ENCODE measurements at regions not wholly inside any gene's neighbourhood (a gene's known extent, or its start where the extent isn't known, plus 50 kb on each side); places are given as distances from the start of the nearest gene placed in this dataset.

DNA sequence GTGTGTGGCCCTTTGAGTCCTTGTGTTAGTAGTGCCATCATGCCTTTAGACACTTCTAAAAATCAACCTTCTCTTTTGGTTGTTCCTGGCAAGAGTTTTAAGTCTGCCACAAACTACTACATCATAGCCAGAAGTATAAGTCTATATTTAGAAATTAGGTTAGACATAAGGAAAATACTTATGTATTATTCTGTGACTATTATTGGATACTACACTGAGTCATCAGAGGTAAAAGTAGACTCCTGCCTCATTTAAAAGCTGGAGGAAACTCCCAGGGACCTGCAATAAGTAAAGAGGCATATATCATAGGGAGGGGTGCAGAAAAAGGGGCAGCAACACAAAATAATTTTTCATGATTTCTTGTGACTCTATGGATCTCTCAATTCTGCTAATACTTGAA lies 99.4 kb upstream of the OSR1 start:
- Mint-ChIP-seq H3K4me1 (ENCODE audit: insufficient read depth, unreplicated experiment) (no peaks in the 10 kb centered on the region), H3K27me3 (ENCODE audit: insufficient read depth, unreplicated experiment) (no peaks in the 10 kb centered on the region), H3K36me3 (ENCODE audit: insufficient read depth, unreplicated experiment) (no peaks in the 10 kb centered on the region), H3K4me3 (ENCODE audit: unreplicated experiment) (no peak overlapping the region), H3K9me3 (ENCODE audit: unreplicated experiment) (peaks cover 18% of the 10 kb centered on the region), H3K27ac (ENCODE audit: low read depth, unreplicated experiment) (no peak overlapping the region)
- ChIA-PET CTCF (interaction anchor here (0.7 kb wide), 1 partner anchor 11 kb away, joined by 3 read pairs; no protein-coding TSS in a partner anchor), POLR2A (interaction anchor here (1.7 kb wide), 1 partner anchor 110 kb away, joined by 3 read pairs; no protein-coding TSS in a partner anchor)
- DNase-seq (ENCODE audit: unreplicated experiment), result no peak
- TF ChIP-seq, protein P1, sequence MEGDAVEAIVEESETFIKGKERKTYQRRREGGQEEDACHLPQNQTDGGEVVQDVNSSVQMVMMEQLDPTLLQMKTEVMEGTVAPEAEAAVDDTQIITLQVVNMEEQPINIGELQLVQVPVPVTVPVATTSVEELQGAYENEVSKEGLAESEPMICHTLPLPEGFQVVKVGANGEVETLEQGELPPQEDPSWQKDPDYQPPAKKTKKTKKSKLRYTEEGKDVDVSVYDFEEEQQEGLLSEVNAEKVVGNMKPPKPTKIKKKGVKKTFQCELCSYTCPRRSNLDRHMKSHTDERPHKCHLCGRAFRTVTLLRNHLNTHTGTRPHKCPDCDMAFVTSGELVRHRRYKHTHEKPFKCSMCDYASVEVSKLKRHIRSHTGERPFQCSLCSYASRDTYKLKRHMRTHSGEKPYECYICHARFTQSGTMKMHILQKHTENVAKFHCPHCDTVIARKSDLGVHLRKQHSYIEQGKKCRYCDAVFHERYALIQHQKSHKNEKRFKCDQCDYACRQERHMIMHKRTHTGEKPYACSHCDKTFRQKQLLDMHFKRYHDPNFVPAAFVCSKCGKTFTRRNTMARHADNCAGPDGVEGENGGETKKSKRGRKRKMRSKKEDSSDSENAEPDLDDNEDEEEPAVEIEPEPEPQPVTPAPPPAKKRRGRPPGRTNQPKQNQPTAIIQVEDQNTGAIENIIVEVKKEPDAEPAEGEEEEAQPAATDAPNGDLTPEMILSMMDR (IDR thresholded peaks at IDR 0.05; ENCODE audit: unreplicated experiment), result no peak
- intact Hi-C loops (cut with micrococcal nuclease), result no loop called here
- BruUV-seq (replicated peaks), result no TSS peak

DNA sequence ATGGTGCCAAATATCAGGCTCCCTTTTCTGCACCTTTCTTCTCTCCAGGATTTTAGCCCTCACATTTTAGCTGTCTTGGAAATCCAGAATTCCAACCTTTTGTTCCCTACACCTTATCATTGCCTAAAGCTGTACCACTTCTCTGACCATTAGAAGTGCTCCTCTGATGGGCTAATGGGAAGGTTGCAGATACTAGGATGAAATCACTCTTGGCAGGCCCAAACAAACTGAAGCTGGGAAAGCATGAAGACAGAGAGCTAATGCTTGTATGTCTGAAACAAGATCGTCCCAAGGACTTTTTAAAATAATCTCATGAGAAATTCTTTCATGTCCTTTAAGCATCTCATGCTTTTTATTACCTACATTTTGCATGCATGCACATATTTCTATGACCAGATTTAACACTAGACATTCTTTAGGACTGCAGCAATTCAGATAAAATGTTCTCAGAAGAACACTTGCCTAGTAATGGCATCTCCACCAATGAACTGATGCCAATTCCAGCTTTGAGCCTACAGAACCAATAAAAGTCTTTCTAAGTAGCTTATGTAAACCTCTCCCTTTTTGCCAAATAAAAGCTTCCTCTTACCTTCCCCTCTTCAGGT lies 98.4 kb upstream of the OSR1 start:
- TF ChIP-seq, protein P1 (IDR thresholded peaks at IDR 0.05; ENCODE audit: unreplicated experiment), result no peak

DNA sequence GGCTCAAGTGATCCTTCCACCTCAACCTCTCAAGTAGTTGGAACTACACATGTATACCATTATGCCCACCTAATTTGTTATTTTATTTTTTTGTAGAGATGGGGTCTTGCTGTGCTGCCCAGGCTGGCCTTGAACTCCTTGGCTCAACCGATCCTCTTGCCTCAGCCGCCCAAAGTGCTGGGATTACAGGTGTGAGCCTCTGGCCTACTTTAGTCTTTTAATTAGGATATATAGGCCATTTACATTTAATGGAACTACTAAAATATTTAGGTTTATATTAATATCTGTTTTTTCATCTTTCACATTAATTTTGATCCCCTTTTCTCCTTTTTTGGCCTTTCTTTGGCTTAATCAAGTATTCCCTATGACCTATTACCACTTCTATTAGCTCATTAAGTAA lies 95.7 kb upstream of the OSR1 start:
- Mint-ChIP-seq H3K27me3 (ENCODE audit: insufficient read depth, unreplicated experiment) (no peaks in the 10 kb centered on the region), H3K36me3 (ENCODE audit: insufficient read depth, unreplicated experiment) (no peaks in the 10 kb centered on the region), H3K4me3 (ENCODE audit: unreplicated experiment) (no peak overlapping the region), H3K4me1 (ENCODE audit: insufficient read depth, unreplicated experiment) (no peaks in the 10 kb centered on the region), H3K27ac (ENCODE audit: low read depth, unreplicated experiment) (no peak overlapping the region), H3K9me3 (ENCODE audit: unreplicated experiment) (peaks cover 18% of the 10 kb centered on the region)
- no peak for DNase-seq (ENCODE audit: unreplicated experiment)
- ChIA-PET CTCF (no interaction called here), POLR2A (interaction anchor here (0.6 to 0.9 kb wide), 3 partner anchors 25 to 383 kb away, joined by 3 to 4 read pairs (median 3); no protein-coding TSS in a partner anchor)
- TF ChIP-seq, protein P1 (IDR thresholded peaks at IDR 0.05; ENCODE audit: unreplicated experiment), result no peak
- no TSS peak for BruUV-seq (replicated peaks)
- intact Hi-C loops (cut with micrococcal nuclease), result no loop called here

More for the DNA sequence above, 98.4 kb upstream of the OSR1 start:
- BruUV-seq (replicated peaks), result no TSS peak
- ChIA-PET CTCF (interaction anchor here (0.6 to 0.7 kb wide), 2 partner anchors 9 to 10 kb away, joined by 3 read pairs; no protein-coding TSS in a partner anchor), POLR2A (interaction anchor here (0.6 kb wide), 1 partner anchor 45 kb away, joined by 3 read pairs; no protein-coding TSS in a partner anchor)
- Mint-ChIP-seq H3K27me3 (ENCODE audit: insufficient read depth, unreplicated experiment) (no peaks in the 10 kb centered on the region), H3K4me3 (ENCODE audit: unreplicated experiment) (no peak overlapping the region), H3K9me3 (ENCODE audit: unreplicated experiment) (peaks cover 18% of the 10 kb centered on the region), H3K36me3 (ENCODE audit: insufficient read depth, unreplicated experiment) (no peaks in the 10 kb centered on the region), H3K4me1 (ENCODE audit: insufficient read depth, unreplicated experiment) (no peaks in the 10 kb centered on the region), H3K27ac (ENCODE audit: low read depth, unreplicated experiment) (no peak overlapping the region)
- no peak for DNase-seq (ENCODE audit: unreplicated experiment)
- intact Hi-C loops (cut with micrococcal nuclease), result no loop called here

DNA sequence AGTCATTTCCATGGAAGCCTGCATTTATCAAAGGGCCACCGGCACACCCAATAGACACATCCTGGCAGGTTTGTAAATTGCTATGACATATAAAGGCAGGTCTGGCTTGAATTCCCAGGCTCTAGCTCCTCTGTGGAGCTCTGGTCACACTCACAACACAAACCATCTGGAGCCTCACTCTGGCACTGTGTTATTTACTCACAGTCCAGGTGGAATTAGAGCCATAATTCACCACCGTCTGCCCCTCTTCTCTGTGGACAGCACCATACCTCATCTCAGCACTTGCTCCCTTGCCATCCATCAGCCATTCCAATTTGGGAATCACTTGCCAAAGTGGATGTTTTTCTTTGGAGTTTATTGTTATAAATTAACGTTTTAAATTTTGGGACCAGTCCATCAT lies 84.3 kb upstream of the OSR1 start:
- Mint-ChIP-seq H3K27me3 (ENCODE audit: insufficient read depth, unreplicated experiment) (no peaks in the 10 kb centered on the region), H3K27ac (ENCODE audit: low read depth, unreplicated experiment) (no peak overlapping the region), H3K4me3 (ENCODE audit: unreplicated experiment) (no peak overlapping the region), H3K4me1 (ENCODE audit: insufficient read depth, unreplicated experiment) (no peaks in the 10 kb centered on the region), H3K9me3 (ENCODE audit: unreplicated experiment) (peaks cover 9% of the 10 kb centered on the region), H3K36me3 (ENCODE audit: insufficient read depth, unreplicated experiment) (no peaks in the 10 kb centered on the region)
- CTCF ChIA-PET, result no interaction called here
- TF ChIP-seq, protein P1 (IDR thresholded peaks at IDR 0.05; ENCODE audit: unreplicated experiment), result no peak
- intact Hi-C loops (cut with micrococcal nuclease), result no loop called here
- POLR2A ChIA-PET, result no interaction called here
- no TSS peak for BruUV-seq (replicated peaks)
- DNase-seq (ENCODE audit: unreplicated experiment), result no peak
